ENCODE measurements at regions not wholly inside any gene's neighbourhood (a gene's known extent, or its start where the extent isn't known, plus 50 kb on each side); places are given as distances from the start of the nearest gene placed in this dataset.

- Histone ChIP-seq H3K79me2 (ENCODE audit: insufficient read depth, low read length) (no peaks in the 10 kb centered on the region), H3K36me3 (ENCODE audit: insufficient read depth, low read length) (no peaks in the 10 kb centered on the region), H3K9me2 (replicated peaks; ENCODE audit: low read depth, low read length) (no peaks in the 10 kb centered on the region), H3K4me2 (ENCODE audit: low read depth, low read length, poor library complexity, severe bottlenecking) (no peak overlapping the region), H3K9me3 (ENCODE audit: insufficient read depth, low read depth, low read length) (no peaks in the 10 kb centered on the region), H3K27me3 (ENCODE audit: insufficient read depth, low read length, poor library complexity, severe bottlenecking) (no peaks in the 10 kb centered on the region), H4K20me1 (ENCODE audit: insufficient read depth, low read length, poor library complexity, severe bottlenecking) (no peaks in the 10 kb centered on the region), H3F3A (ENCODE audit: low read depth) (no peaks in the 10 kb centered on the region), H2AFZ (ENCODE audit: low read length) (no peak overlapping the region), H3K9ac (ENCODE audit: low read depth, low read length, poor library complexity, severe bottlenecking) (no peak overlapping the region), H3K4me3 (ENCODE audit: low read length, poor library complexity, severe bottlenecking) (no peak overlapping the region), H3K4me1 (ENCODE audit: insufficient read depth, low read length, poor library complexity, severe bottlenecking) (no peaks in the 10 kb centered on the region)
- TF ChIP-seq, protein P1, sequence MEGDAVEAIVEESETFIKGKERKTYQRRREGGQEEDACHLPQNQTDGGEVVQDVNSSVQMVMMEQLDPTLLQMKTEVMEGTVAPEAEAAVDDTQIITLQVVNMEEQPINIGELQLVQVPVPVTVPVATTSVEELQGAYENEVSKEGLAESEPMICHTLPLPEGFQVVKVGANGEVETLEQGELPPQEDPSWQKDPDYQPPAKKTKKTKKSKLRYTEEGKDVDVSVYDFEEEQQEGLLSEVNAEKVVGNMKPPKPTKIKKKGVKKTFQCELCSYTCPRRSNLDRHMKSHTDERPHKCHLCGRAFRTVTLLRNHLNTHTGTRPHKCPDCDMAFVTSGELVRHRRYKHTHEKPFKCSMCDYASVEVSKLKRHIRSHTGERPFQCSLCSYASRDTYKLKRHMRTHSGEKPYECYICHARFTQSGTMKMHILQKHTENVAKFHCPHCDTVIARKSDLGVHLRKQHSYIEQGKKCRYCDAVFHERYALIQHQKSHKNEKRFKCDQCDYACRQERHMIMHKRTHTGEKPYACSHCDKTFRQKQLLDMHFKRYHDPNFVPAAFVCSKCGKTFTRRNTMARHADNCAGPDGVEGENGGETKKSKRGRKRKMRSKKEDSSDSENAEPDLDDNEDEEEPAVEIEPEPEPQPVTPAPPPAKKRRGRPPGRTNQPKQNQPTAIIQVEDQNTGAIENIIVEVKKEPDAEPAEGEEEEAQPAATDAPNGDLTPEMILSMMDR (conservative IDR thresholded peaks at IDR 0.05; ENCODE audit: low read length): no peak
- TF ChIP-seq EZH2phosphoT487 (IDR thresholded peaks at IDR 0.05; ENCODE audit: borderline replicate concordance): no peak
Measured at GRCh38 chr11:45400591-45400990, 114.5 kb upstream of the SYT13 start.

DNA sequence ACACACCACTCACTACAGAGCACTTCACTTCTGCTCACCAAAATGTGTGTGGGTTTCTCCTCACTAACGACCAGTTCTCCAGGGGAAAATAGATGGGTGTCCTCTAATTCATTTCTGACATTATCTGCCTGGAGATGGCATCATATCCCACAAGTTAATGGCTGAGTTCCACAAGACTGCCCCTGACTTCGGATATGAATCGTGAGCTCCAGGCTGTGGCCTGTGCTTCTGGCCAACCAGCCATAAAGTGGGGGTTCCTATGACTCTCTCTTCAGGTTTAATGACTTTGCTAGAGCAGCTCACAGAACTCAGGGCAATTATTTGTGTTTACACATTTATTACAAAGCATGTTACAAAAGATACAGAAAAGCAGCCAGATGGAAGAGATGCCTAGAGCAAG lies 113.0 kb upstream of the SYT13 start:
- no peaks in the 10 kb centered on the region for H3K27me3 ChIP-seq (ENCODE audit: insufficient read depth, low read length, poor library complexity, severe bottlenecking)
- H2AFZ ChIP-seq (ENCODE audit: low read length): no peak overlapping the region
- H4K20me1 ChIP-seq (ENCODE audit: insufficient read depth, low read length, poor library complexity, severe bottlenecking): no peaks in the 10 kb centered on the region
- no peak overlapping the region for H3K9ac ChIP-seq (ENCODE audit: low read depth, low read length, poor library complexity, severe bottlenecking)
- no peaks in the 10 kb centered on the region for H3K36me3 ChIP-seq (ENCODE audit: insufficient read depth, low read length)
- no peaks in the 10 kb centered on the region for H3K79me2 ChIP-seq (ENCODE audit: insufficient read depth, low read length)
- no peaks in the 10 kb centered on the region for H3K4me1 ChIP-seq (ENCODE audit: insufficient read depth, low read length, poor library complexity, severe bottlenecking)
- no peak for TF ChIP-seq EZH2phosphoT487 (IDR thresholded peaks at IDR 0.05; ENCODE audit: borderline replicate concordance)
- no peak overlapping the region for H3K4me2 ChIP-seq (ENCODE audit: low read depth, low read length, poor library complexity, severe bottlenecking)
- H3F3A ChIP-seq (ENCODE audit: low read depth): no peaks in the 10 kb centered on the region
- no peaks in the 10 kb centered on the region for H3K9me3 ChIP-seq (ENCODE audit: insufficient read depth, low read depth, low read length)
- H3K9me2 ChIP-seq (replicated peaks; ENCODE audit: low read depth, low read length): no peaks in the 10 kb centered on the region
- no peak overlapping the region for H3K4me3 ChIP-seq (ENCODE audit: low read length, poor library complexity, severe bottlenecking)

GRCh38 chr11:45398325-45398724 lies 112.2 kb upstream of the SYT13 start:
- Histone ChIP-seq H3K9ac (ENCODE audit: low read depth, low read length, poor library complexity, severe bottlenecking) (no peak overlapping the region), H3K79me2 (ENCODE audit: insufficient read depth, low read length) (no peaks in the 10 kb centered on the region), H4K20me1 (ENCODE audit: insufficient read depth, low read length, poor library complexity, severe bottlenecking) (no peaks in the 10 kb centered on the region), H3K36me3 (ENCODE audit: insufficient read depth, low read length) (no peaks in the 10 kb centered on the region), H3K4me1 (ENCODE audit: insufficient read depth, low read length, poor library complexity, severe bottlenecking) (no peaks in the 10 kb centered on the region), H3K4me3 (ENCODE audit: low read length, poor library complexity, severe bottlenecking) (no peak overlapping the region), H2AFZ (ENCODE audit: low read length) (no peak overlapping the region), H3K4me2 (ENCODE audit: low read depth, low read length, poor library complexity, severe bottlenecking) (no peak overlapping the region), H3K27me3 (ENCODE audit: insufficient read depth, low read length, poor library complexity, severe bottlenecking) (no peaks in the 10 kb centered on the region), H3K9me2 (replicated peaks; ENCODE audit: low read depth, low read length) (no peaks in the 10 kb centered on the region), H3F3A (ENCODE audit: low read depth) (no peaks in the 10 kb centered on the region), H3K9me3 (ENCODE audit: insufficient read depth, low read depth, low read length) (no peaks in the 10 kb centered on the region)
- TF ChIP-seq EZH2phosphoT487 (IDR thresholded peaks at IDR 0.05; ENCODE audit: borderline replicate concordance): no peak
- TF ChIP-seq, protein P1 (conservative IDR thresholded peaks at IDR 0.05; ENCODE audit: low read length): no peak

- Histone ChIP-seq H4K20me1 (ENCODE audit: insufficient read depth, low read length, poor library complexity, severe bottlenecking) (no peaks in the 10 kb centered on the region), H3K4me3 (ENCODE audit: low read length, poor library complexity, severe bottlenecking) (no peak overlapping the region), H3K36me3 (ENCODE audit: insufficient read depth, low read length) (no peaks in the 10 kb centered on the region), H3K79me2 (ENCODE audit: insufficient read depth, low read length) (no peaks in the 10 kb centered on the region), H3K9me2 (replicated peaks; ENCODE audit: low read depth, low read length) (no peaks in the 10 kb centered on the region), H3K4me2 (ENCODE audit: low read depth, low read length, poor library complexity, severe bottlenecking) (no peak overlapping the region), H3K9ac (ENCODE audit: low read depth, low read length, poor library complexity, severe bottlenecking) (no peak overlapping the region), H3K9me3 (ENCODE audit: insufficient read depth, low read depth, low read length) (no peaks in the 10 kb centered on the region), H3K27me3 (ENCODE audit: insufficient read depth, low read length, poor library complexity, severe bottlenecking) (no peaks in the 10 kb centered on the region), H2AFZ (ENCODE audit: low read length) (no peak overlapping the region), H3K4me1 (ENCODE audit: insufficient read depth, low read length, poor library complexity, severe bottlenecking) (no peaks in the 10 kb centered on the region), H3F3A (ENCODE audit: low read depth) (no peaks in the 10 kb centered on the region)
- TF ChIP-seq, protein P1 (conservative IDR thresholded peaks at IDR 0.05; ENCODE audit: low read length): no peak
- no peak for TF ChIP-seq EZH2phosphoT487 (IDR thresholded peaks at IDR 0.05; ENCODE audit: borderline replicate concordance)
Measured at GRCh38 chr11:45396394-45396793, 110.3 kb upstream of the SYT13 start.

All from Loucy (cell line).